IMR-90 (cell line): ENCODE measurements at regions not wholly inside any gene's neighbourhood (a gene's known extent, or its start where the extent isn't known, plus 50 kb on each side); places are given as distances from the start of the nearest gene placed in this dataset.

Experiments
- ATAC-seq: fragments of 200-7000 bp; cut with Tn5 transposase; 2 replicates; pipeline ENCODE4 v1.9.1; 2020; ENCODE audit warnings: low read depth, mild to moderate bottlenecking, moderate library complexity
- BruUV-seq: library from RNA; stranded (reverse); fragments of 400-500 nt; replicated peaks from 2 replicates; lab custom pipeline; 2021; lab: Mats Ljungman, UMichigan
- CTCF ChIA-PET: fragments of 300-600 bp; formaldehyde crosslinking; extraction: SDS; loops from one replicate; lab custom pipeline; 2021; ENCODE audit warnings: antibody characterized with exemption; lab: Yijun Ruan, JAX
- POLR2A ChIA-PET: fragments of 300-600 bp; sonication (Branson Sonifier 250); formaldehyde crosslinking; loops from one replicate; lab custom pipeline; 2022; ENCODE audit warnings: antibody characterized with exemption; ENCODE audit not compliant: unreplicated experiment; lab: Charles Lee
- DNase-seq: peaks from one replicate; pipeline ENCODE4 v3.0.0; 2013
- H2AFZ ChIP-seq: replicated peaks from 2 replicates; pipeline ENCODE3; 2013; ENCODE audit warnings: low read length, mild to moderate bottlenecking; ENCODE audit not compliant: poor library complexity
- H2AK5ac ChIP-seq: 2 replicates; pipeline ENCODE4 v1.6.1; 2013; ENCODE audit warnings: low read depth, low read length, inconsistent platforms
- H2AK9ac ChIP-seq: replicated peaks from 2 replicates; pipeline ENCODE3; 2013; ENCODE audit warnings: mild to moderate bottlenecking, low read depth, low read length, moderate library complexity; ENCODE audit not compliant: poor library complexity
- H2BK120ac ChIP-seq: 2 replicates; pipeline ENCODE4 v1.6.1; 2013; ENCODE audit warnings: low read depth, low read length, inconsistent platforms
- H2BK15ac ChIP-seq: 3 replicates; pipeline ENCODE4 v1.6.1; 2013; ENCODE audit warnings: low read depth, low read length, inconsistent platforms
- H2BK20ac ChIP-seq: 2 replicates; pipeline ENCODE4 v1.6.1; 2013; ENCODE audit warnings: low read depth, mild to moderate bottlenecking, inconsistent platforms, low read length, moderate library complexity
- H2BK5ac ChIP-seq: 2 replicates; pipeline ENCODE4 v1.6.1; 2013; ENCODE audit warnings: mild to moderate bottlenecking, low read depth, low read length, inconsistent platforms; ENCODE audit not compliant: poor library complexity, severe bottlenecking
- H3K14ac ChIP-seq: replicated peaks from 2 replicates; pipeline ENCODE4 v1.6.1; 2013; ENCODE audit warnings: low read depth, low read length, inconsistent platforms
- H3K18ac ChIP-seq: 2 replicates; pipeline ENCODE4 v1.6.1; 2013; ENCODE audit warnings: low read depth, low read length, control low read depth
- H3K23ac ChIP-seq: 2 replicates; pipeline ENCODE4 v1.6.1; 2013; ENCODE audit warnings: low read depth, low read length, inconsistent platforms
- H3K27ac ChIP-seq: 2 replicates; pipeline ENCODE4 v1.5.1; 2013; ENCODE audit warnings: mild to moderate bottlenecking, control low read depth, low read length; ENCODE audit not compliant: insufficient read depth
- H3K27me3 ChIP-seq: 2 replicates; pipeline ENCODE4 v1.6.1; 2013; ENCODE audit warnings: low read length; ENCODE audit not compliant: control insufficient read depth, insufficient read depth
- H3K36me3 ChIP-seq: 2 replicates; pipeline ENCODE4 v1.6.1; 2013; ENCODE audit warnings: low read length, mixed read lengths; ENCODE audit not compliant: control insufficient read depth, insufficient read depth
- H3K4ac ChIP-seq: 2 replicates; pipeline ENCODE4 v1.6.1; 2013; ENCODE audit warnings: low read depth, low read length, inconsistent platforms
- H3K4me1 ChIP-seq: 2 replicates; pipeline ENCODE4 v1.6.1; 2013; ENCODE audit warnings: low read length, mixed read lengths; ENCODE audit not compliant: control insufficient read depth, insufficient read depth
- H3K4me2 ChIP-seq: 2 replicates; pipeline ENCODE4 v1.6.1; 2013; ENCODE audit warnings: low read depth, mild to moderate bottlenecking, control low read depth, low read length, moderate library complexity
- H3K4me3 ChIP-seq: 2 replicates; pipeline ENCODE4 v1.5.1; 2013; ENCODE audit warnings: low read depth, mild to moderate bottlenecking, control low read depth, low read length, moderate library complexity; ENCODE audit not compliant: insufficient read depth
- H3K56ac ChIP-seq: 2 replicates; pipeline ENCODE4 v1.6.1; 2013; ENCODE audit warnings: low read length, inconsistent platforms; ENCODE audit not compliant: insufficient read depth; ENCODE audit errors: extremely low read depth
- H3K79me1 ChIP-seq, 2 experiments: 2 replicates each; pipeline ENCODE4 v1.6.1; 2013; ENCODE audit warnings: low read length in 2 of 2, inconsistent platforms in 1 of 2, low read depth in 1 of 2
- H3K9ac ChIP-seq: 2 replicates; pipeline ENCODE4 v1.6.1; 2013; ENCODE audit warnings: low read depth, low read length, control low read depth
- H3K9me1 ChIP-seq: 2 replicates; pipeline ENCODE4 v1.6.1; 2013; ENCODE audit warnings: low read length, inconsistent platforms; ENCODE audit not compliant: insufficient read depth
- H3K9me3 ChIP-seq: 2 replicates; pipeline ENCODE4 v1.6.1; 2013; ENCODE audit warnings: low read length; ENCODE audit not compliant: control insufficient read depth, insufficient read depth
- H4K20me1 ChIP-seq: 2 replicates; pipeline ENCODE4 v1.6.1; 2013; ENCODE audit warnings: low read length, inconsistent platforms; ENCODE audit not compliant: insufficient read depth
- H4K5ac ChIP-seq: 2 replicates; pipeline ENCODE4 v1.6.1; 2013; ENCODE audit warnings: mild to moderate bottlenecking, low read depth, low read length, control low read depth
- H4K8ac ChIP-seq, 2 experiments: 2 replicates each; pipeline ENCODE4 v1.6.1; 2013; ENCODE audit warnings: low read depth in 2 of 2, low read length in 2 of 2, control low read depth in 1 of 2, inconsistent platforms in 1 of 2
- H4K91ac ChIP-seq: 2 replicates; pipeline ENCODE4 v1.6.1; 2013; ENCODE audit warnings: low read depth, low read length, inconsistent platforms; ENCODE audit not compliant: insufficient read depth
- BHLHE40 ChIP-seq: fragments of 150-350 bp; IDR thresholded peaks from 2 replicates; pipeline ENCODE4 v1.6.1; 2016; ENCODE audit warnings: mild to moderate bottlenecking, low read depth, low read length
- CEBPB ChIP-seq: IDR thresholded peaks from 2 replicates; pipeline ENCODE4 v1.6.1; 2012; ENCODE audit warnings: low read depth, low read length, improper control_type of control experiment
- CHD1 ChIP-seq: IDR thresholded peaks from 2 replicates; pipeline ENCODE4 v1.6.1; 2012; ENCODE audit warnings: low read depth, low read length, improper control_type of control experiment
- CTCF ChIP-seq: conservative IDR thresholded peaks from 2 replicates; pipeline ENCODE4 v1.5.1; 2012; ENCODE audit warnings: mild to moderate bottlenecking, low read depth, low read length, improper control_type of control experiment
- ELK1 ChIP-seq: fragments of 150-350 bp; IDR thresholded peaks from 2 replicates; pipeline ENCODE4 v1.6.1; 2016; ENCODE audit warnings: low read depth, mild to moderate bottlenecking, low read length, moderate library complexity, borderline replicate concordance
- FOS ChIP-seq: fragments of 150-350 bp; IDR thresholded peaks from 2 replicates; pipeline ENCODE4 v1.6.1; 2016; ENCODE audit warnings: low read depth, low read length
- MAFK ChIP-seq: IDR thresholded peaks from 2 replicates; pipeline ENCODE4 v1.6.1; 2012; ENCODE audit warnings: low read depth, low read length, improper control_type of control experiment
- MAZ ChIP-seq: IDR thresholded peaks from 2 replicates; pipeline ENCODE4 v1.6.1; 2012; ENCODE audit warnings: low read depth, mild to moderate bottlenecking, low read length, improper control_type of control experiment, moderate library complexity, borderline replicate concordance
- MXI1 ChIP-seq: IDR thresholded peaks from 2 replicates; pipeline ENCODE4 v1.6.1; 2012; ENCODE audit warnings: low read depth, mild to moderate bottlenecking, low read length, moderate library complexity, borderline replicate concordance
- NFE2L2 ChIP-seq: fragments of 150-350 bp; IDR thresholded peaks from 2 replicates; pipeline ENCODE4 v1.6.1; 2016; ENCODE audit warnings: low read depth, mild to moderate bottlenecking, low read length
- POLR2A ChIP-seq: IDR thresholded peaks from 2 replicates; pipeline ENCODE4 v1.6.1; 2012; ENCODE audit warnings: mild to moderate bottlenecking, low read depth, low read length
- RAD21 ChIP-seq: IDR thresholded peaks from 2 replicates; pipeline ENCODE4 v1.6.1; 2012; ENCODE audit warnings: low read length, improper control_type of control experiment
- RCOR1 ChIP-seq: IDR thresholded peaks from 2 replicates; pipeline ENCODE4 v1.6.1; 2012; ENCODE audit warnings: mild to moderate bottlenecking, low read length, improper control_type of control experiment; ENCODE audit not compliant: insufficient replicate concordance
- RFX5 ChIP-seq: IDR thresholded peaks from 2 replicates; pipeline ENCODE4 v1.8.0; 2012; ENCODE audit warnings: low read depth, mild to moderate bottlenecking, low read length, moderate library complexity
- SMC3 ChIP-seq: fragments of 150-350 bp; IDR thresholded peaks from 2 replicates; pipeline ENCODE4 v1.6.1; 2016; ENCODE audit warnings: low read depth, mild to moderate bottlenecking, antibody characterized with exemption, low read length, moderate library complexity
- USF2 ChIP-seq: fragments of 150-350 bp; IDR thresholded peaks from 2 replicates; pipeline ENCODE4 v1.6.1; 2017; ENCODE audit warnings: mild to moderate bottlenecking, antibody characterized with exemption, low read length, low read depth
- whole genome bisulfite sequencing, 2 experiments: methylation state at CpG; one replicate each; pipeline versions ENCODE4 v1.1.5 to v1.1.7; 2013; ENCODE audit warnings: missing lambda C conversion rate in 2 of 2; ENCODE audit not compliant: insufficient read length in 1 of 2; ENCODE audit errors: extremely low coverage in 2 of 2; 5-methylcytosine and 5-hydroxymethylcytosine counted together
- dilution Hi-C: fragments of 300-500 bp; cut with HindIII; formaldehyde crosslinking; loops from one replicate; pipeline ENCODE4 v1.14.3; 2018; ENCODE audit warnings: low sequenced_read_pairs; ENCODE audit not compliant: unreplicated experiment
- in situ Hi-C: fragments of 300-500 bp; cut with MboI; formaldehyde crosslinking; loops from 3 replicates; pipeline ENCODE4 v1.14.3; 2019; ENCODE audit warnings: low sequenced_read_pairs, inconsistent platforms, mixed read lengths
- intact Hi-C: fragments of 100-400 bp; cut with micrococcal nuclease; formaldehyde crosslinking; loops from 2 replicates; pipeline ENCODE4 v1.10.0; 2022

GRCh38 chr2:80893711-80894110 lies 589.2 kb upstream of the LRRTM1 start:
- H2BK120ac ChIP-seq, result no peak overlapping the region
- no peak overlapping the region for H4K5ac ChIP-seq
- H4K8ac ChIP-seq, result no peak overlapping the region
- dilution Hi-C loops, result no loop called here
- in situ Hi-C loops, result no loop called here
- ATAC-seq (no peak), DNase-seq (no peak)
- no peak overlapping the region for H2BK20ac ChIP-seq
- ChIA-PET CTCF (no interaction called here), POLR2A (no interaction called here)
- H3K23ac ChIP-seq, result no peak overlapping the region
- H3K36me3 ChIP-seq, result no peaks in the 10 kb centered on the region
- H2AFZ ChIP-seq, result no peak overlapping the region
- no peak overlapping the region for H3K18ac ChIP-seq
- no peak overlapping the region for H2AK9ac ChIP-seq
- H4K91ac ChIP-seq, result no peak overlapping the region
- no peak overlapping the region for H3K27ac ChIP-seq
- H4K20me1 ChIP-seq, result no peaks in the 10 kb centered on the region
- no peaks in the 10 kb centered on the region for H3K27me3 ChIP-seq
- no peaks in the 10 kb centered on the region for H3K9me1 ChIP-seq
- BruUV-seq, result no TSS peak
- no peak for TF ChIP-seq ELK1
- TF ChIP-seq CEBPB, result no peak
- no peak for TF ChIP-seq SMC3
- no peak for TF ChIP-seq RCOR1
- no peak for TF ChIP-seq RFX5
- TF ChIP-seq MAZ, result no peak
- TF ChIP-seq USF2, result no peak
- no peak for TF ChIP-seq MXI1
- no peak for TF ChIP-seq POLR2A
- no peak for TF ChIP-seq CTCF
- TF ChIP-seq MAFK, result no peak
- TF ChIP-seq FOS, result no peak
- TF ChIP-seq NFE2L2, result no peak
- no peak for TF ChIP-seq BHLHE40
- no peak for TF ChIP-seq RAD21
- TF ChIP-seq CHD1, result no peak
- no peak overlapping the region for H2AK5ac ChIP-seq
- intact Hi-C loops, result no loop called here
- H3K14ac ChIP-seq, result no peak overlapping the region
- no peak overlapping the region for H3K9ac ChIP-seq
- no peak overlapping the region for H3K56ac ChIP-seq
- no peaks in the 10 kb centered on the region for H3K4me1 ChIP-seq
- H3K4me2 ChIP-seq, result no peak overlapping the region
- no peak overlapping the region for H2BK15ac ChIP-seq
- H2BK5ac ChIP-seq, result no peak overlapping the region
- no peaks in the 10 kb centered on the region for H3K79me1 ChIP-seq
- H3K9me3 ChIP-seq, result peaks cover 5% of the 10 kb centered on the region
- H3K4ac ChIP-seq, result no peak overlapping the region
- H3K4me3 ChIP-seq, result no peak overlapping the region
- no CpG with 5 or more reads among the region's 2 CpGs for WGBS, 2 experiments
